ENCODE measurements at regions not wholly inside any gene's neighbourhood (a gene's known extent, or its start where the extent isn't known, plus 50 kb on each side); places are given as distances from the start of the nearest gene placed in this dataset.

- H3K4me3 ChIP-seq (ENCODE audit: low read depth, low read length): no peak overlapping the region
- no peaks in the 10 kb centered on the region for H3K27me3 ChIP-seq (ENCODE audit: control insufficient read depth, insufficient read depth, low read length)
- peak; percentile 55 for DNase-seq (ENCODE audit: low read depth)
- no peaks in the 10 kb centered on the region for H3K36me3 ChIP-seq (ENCODE audit: control insufficient read depth, insufficient read depth, low read length)
- no peak for FAIRE-seq
- peak; percentile 81 for TF ChIP-seq CTCF (IDR thresholded peaks at IDR 0.05; ENCODE audit: insufficient read depth, low read length, severe bottlenecking)
Measured at GRCh38 chr3:99499235-99500158, 138.9 kb upstream of the COL8A1 start.

GRCh38 chr3:99498550-99499234, 139.7 kb upstream of the COL8A1 start:
- FAIRE-seq (no peak), DNase-seq (ENCODE audit: low read depth) (no peak)
- no peak for TF ChIP-seq CTCF (IDR thresholded peaks at IDR 0.05; ENCODE audit: insufficient read depth, low read length, severe bottlenecking)
- H3K4me3 ChIP-seq (ENCODE audit: low read depth, low read length): no peak overlapping the region
- H3K27me3 ChIP-seq (ENCODE audit: control insufficient read depth, insufficient read depth, low read length): no peaks in the 10 kb centered on the region
- H3K36me3 ChIP-seq (ENCODE audit: control insufficient read depth, insufficient read depth, low read length): no peaks in the 10 kb centered on the region

GRCh38 chr3:99487894-99488293, 150.5 kb upstream of the COL8A1 start:
- no peak overlapping the region for H3K4me3 ChIP-seq (ENCODE audit: low read depth, low read length)
- H3K27me3 ChIP-seq (ENCODE audit: control insufficient read depth, insufficient read depth, low read length): no peaks in the 10 kb centered on the region
- TF ChIP-seq CTCF (IDR thresholded peaks at IDR 0.05; ENCODE audit: insufficient read depth, low read length, severe bottlenecking): no peak
- H3K36me3 ChIP-seq (ENCODE audit: control insufficient read depth, insufficient read depth, low read length): no peaks in the 10 kb centered on the region
- no peak for DNase-seq (ENCODE audit: low read depth)
- no peak for FAIRE-seq

DNA sequence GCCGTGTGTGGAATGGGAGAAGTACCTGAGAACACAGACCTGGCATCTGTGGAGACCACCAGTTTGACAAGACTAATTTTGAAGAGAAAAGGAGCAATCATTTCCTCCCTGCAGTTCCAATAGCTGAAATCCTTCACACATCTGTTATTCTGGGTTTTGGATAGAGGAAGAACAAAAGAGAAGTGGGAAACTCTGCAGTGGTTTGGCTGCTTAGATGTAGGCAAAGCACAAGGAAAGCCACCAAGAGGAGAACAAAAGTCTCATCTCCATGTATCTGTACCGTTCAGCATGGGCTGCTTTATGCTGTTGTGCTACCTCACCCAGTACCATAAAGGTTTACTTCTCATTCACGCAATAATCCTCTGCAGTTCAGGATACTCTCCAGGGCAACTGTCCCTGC, 153.1 kb upstream of the COL8A1 start:
- no peak for TF ChIP-seq CTCF (IDR thresholded peaks at IDR 0.05; ENCODE audit: insufficient read depth, low read length, severe bottlenecking)
- no peak for FAIRE-seq

DNA sequence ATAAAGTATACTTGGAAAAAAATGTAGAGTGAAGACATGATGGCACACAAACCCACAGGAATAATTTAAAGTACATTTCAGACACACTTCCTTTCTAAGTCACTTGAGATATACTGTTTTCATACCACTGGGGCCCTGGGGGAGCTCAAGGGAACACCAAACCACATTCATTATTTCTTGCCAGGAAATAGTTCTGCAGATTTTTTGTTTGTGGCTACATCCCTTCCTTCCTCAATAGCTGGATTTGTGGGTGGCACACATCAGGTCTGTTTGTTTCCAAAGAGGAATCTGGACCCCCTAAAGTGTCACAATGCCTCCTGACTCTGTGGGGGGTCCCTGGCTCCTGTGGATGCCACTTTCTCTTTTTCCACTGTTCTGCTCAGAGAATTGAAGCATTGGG, 153.5 kb upstream of the COL8A1 start:
- TF ChIP-seq CTCF (IDR thresholded peaks at IDR 0.05; ENCODE audit: insufficient read depth, low read length, severe bottlenecking): no peak
- Histone ChIP-seq H3K27me3 (ENCODE audit: control insufficient read depth, insufficient read depth, low read length) (no peaks in the 10 kb centered on the region), H3K36me3 (ENCODE audit: control insufficient read depth, insufficient read depth, low read length) (no peaks in the 10 kb centered on the region), H3K4me3 (ENCODE audit: low read depth, low read length) (no peak overlapping the region)
- no peak for FAIRE-seq
- DNase-seq (ENCODE audit: low read depth): no peak

More for the DNA sequence above, 153.1 kb upstream of the COL8A1 start:
- Histone ChIP-seq H3K36me3 (ENCODE audit: control insufficient read depth, insufficient read depth, low read length) (no peaks in the 10 kb centered on the region), H3K4me3 (ENCODE audit: low read depth, low read length) (no peak overlapping the region), H3K27me3 (ENCODE audit: control insufficient read depth, insufficient read depth, low read length) (no peaks in the 10 kb centered on the region)
- no peak for DNase-seq (ENCODE audit: low read depth)

All from bronchial epithelial cell (primary cell).